ENCODE measurements at regions not wholly inside any gene's neighbourhood (a gene's known extent, or its start where the extent isn't known, plus 50 kb on each side); places are given as distances from the start of the nearest gene placed in this dataset.

GRCh38 chr7:88377434-88377833 is 70.7 kb upstream of the STEAP4 start (continued):
- TF ChIP-seq CHD7 (IDR thresholded peaks at IDR 0.05; ENCODE audit: insufficient replicate concordance, low read length) (peak; percentile 73), SP4 (IDR thresholded peaks at IDR 0.05; ENCODE audit: low read length) (no peak), JUN (IDR thresholded peaks at IDR 0.05; ENCODE audit: low read depth, low read length) (no peak), SIN3A (conservative IDR thresholded peaks at IDR 0.05 in 1 of 2, IDR thresholded peaks at IDR 0.05 in 1 of 2; ENCODE audit: low read depth in 1 of 2, low read length in 2 of 2) (no peak), HDAC6 (IDR thresholded peaks at IDR 0.05; ENCODE audit: low read depth, low read length) (no peak), CEBPB (IDR thresholded peaks at IDR 0.05; ENCODE audit: low read depth, low read length) (no peak), CTBP2 (IDR thresholded peaks at IDR 0.05; ENCODE audit: borderline replicate concordance, insufficient read depth, insufficient read length, low read length) (no peak)
- TF ChIP-seq, protein P1, sequence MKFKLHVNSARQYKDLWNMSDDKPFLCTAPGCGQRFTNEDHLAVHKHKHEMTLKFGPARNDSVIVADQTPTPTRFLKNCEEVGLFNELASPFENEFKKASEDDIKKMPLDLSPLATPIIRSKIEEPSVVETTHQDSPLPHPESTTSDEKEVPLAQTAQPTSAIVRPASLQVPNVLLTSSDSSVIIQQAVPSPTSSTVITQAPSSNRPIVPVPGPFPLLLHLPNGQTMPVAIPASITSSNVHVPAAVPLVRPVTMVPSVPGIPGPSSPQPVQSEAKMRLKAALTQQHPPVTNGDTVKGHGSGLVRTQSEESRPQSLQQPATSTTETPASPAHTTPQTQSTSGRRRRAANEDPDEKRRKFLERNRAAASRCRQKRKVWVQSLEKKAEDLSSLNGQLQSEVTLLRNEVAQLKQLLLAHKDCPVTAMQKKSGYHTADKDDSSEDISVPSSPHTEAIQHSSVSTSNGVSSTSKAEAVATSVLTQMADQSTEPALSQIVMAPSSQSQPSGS (IDR thresholded peaks at IDR 0.05; ENCODE audit: low read length), result no peak
- TF ChIP-seq, protein P2, sequence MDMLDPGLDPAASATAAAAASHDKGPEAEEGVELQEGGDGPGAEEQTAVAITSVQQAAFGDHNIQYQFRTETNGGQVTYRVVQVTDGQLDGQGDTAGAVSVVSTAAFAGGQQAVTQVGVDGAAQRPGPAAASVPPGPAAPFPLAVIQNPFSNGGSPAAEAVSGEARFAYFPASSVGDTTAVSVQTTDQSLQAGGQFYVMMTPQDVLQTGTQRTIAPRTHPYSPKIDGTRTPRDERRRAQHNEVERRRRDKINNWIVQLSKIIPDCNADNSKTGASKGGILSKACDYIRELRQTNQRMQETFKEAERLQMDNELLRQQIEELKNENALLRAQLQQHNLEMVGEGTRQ (IDR thresholded peaks at IDR 0.05; ENCODE audit: low read length), result no peak
